ENCODE measurements at regions not wholly inside any gene's neighbourhood (a gene's known extent, or its start where the extent isn't known, plus 50 kb on each side); places are given as distances from the start of the nearest gene placed in this dataset.
"Not testable (repeated sequence)": the region's sequence is repeated elsewhere in the genome, so short reads cannot be mapped to it uniquely, and the experiment has no call there.

DNA sequence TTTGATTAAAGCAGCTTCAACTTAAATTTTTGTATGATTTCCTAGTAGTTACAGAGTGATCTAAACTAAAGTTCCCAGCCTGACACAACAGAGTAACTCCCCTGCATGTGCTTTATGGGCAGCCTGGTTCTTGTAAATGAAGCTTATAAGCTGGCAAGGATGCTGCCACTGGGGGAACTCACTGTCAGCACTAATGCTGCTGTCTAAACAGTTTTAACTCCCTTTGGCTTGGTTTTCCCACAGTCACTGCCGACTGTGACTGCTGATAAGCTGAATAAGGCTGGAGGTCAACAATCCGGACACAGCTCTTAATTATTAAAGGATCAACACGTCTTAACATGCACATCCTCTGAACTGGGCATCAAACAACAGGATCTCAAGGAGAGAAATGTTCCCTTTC is 130.1 kb downstream of the OTUD1 start:
- no peak overlapping the region for H3K4me3 ChIP-seq (ENCODE audit: low read depth, low read length)
- no peak for TF ChIP-seq CTCF (IDR thresholded peaks at IDR 0.05; ENCODE audit: low read depth, low read length, missing control alignments)
- no peak for DNase-seq (ENCODE audit: low read depth)
- in situ Hi-C loops (cut with HindIII; ENCODE audit: low sequenced_read_pairs): no loop called here

DNA sequence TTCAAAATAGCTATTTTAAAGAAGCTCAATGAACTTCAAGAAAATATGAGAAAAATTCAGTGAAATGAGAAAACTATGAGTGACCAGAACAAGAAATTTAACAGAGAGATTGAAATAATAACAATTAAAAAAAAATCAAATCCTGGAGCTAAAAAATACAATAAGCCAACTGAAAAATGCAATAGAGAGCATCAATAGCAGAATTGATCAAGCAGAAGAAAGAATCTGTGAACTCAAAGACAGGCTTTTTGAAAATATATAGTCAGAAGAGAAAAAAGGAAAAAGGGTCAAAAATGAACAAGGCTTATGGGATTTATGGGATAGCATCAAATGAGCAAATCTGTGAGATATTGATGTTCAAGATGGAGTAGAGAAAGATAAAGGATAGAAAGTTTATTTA is 133.0 kb downstream of the OTUD1 start:
- in situ Hi-C loops (cut with HindIII; ENCODE audit: low sequenced_read_pairs): no loop called here
- no peak for DNase-seq (ENCODE audit: low read depth)
- H3K4me3 ChIP-seq (ENCODE audit: low read depth, low read length): no peak overlapping the region
- TF ChIP-seq CTCF (IDR thresholded peaks at IDR 0.05; ENCODE audit: low read depth, low read length, missing control alignments): no peak

- no peak for DNase-seq (ENCODE audit: low read depth)
- H3K4me3 ChIP-seq (ENCODE audit: low read depth, low read length): no peak overlapping the region
- TF ChIP-seq CTCF (IDR thresholded peaks at IDR 0.05; ENCODE audit: low read depth, low read length, missing control alignments): no peak
- in situ Hi-C loops (cut with HindIII; ENCODE audit: low sequenced_read_pairs): no loop called here
These were observed 143.1 kb downstream of the OTUD1 start for GRCh38 chr10:23581906-23582450.

- no peak for DNase-seq (ENCODE audit: low read depth)
- no peak overlapping the region for H3K4me3 ChIP-seq (ENCODE audit: low read depth, low read length)
- in situ Hi-C loops (cut with HindIII; ENCODE audit: low sequenced_read_pairs): no loop called here
- TF ChIP-seq CTCF (IDR thresholded peaks at IDR 0.05; ENCODE audit: low read depth, low read length, missing control alignments): no peak
These were observed 145.5 kb downstream of the OTUD1 start for GRCh38 chr10:23584396-23584795.

GRCh38 chr10:23585186-23585585 is 146.3 kb downstream of the OTUD1 start:
- no peak for DNase-seq (ENCODE audit: low read depth)
- no peak for TF ChIP-seq CTCF (IDR thresholded peaks at IDR 0.05; ENCODE audit: low read depth, low read length, missing control alignments)
- H3K4me3 ChIP-seq (ENCODE audit: low read depth, low read length): no peak overlapping the region
- in situ Hi-C loops (cut with HindIII; ENCODE audit: low sequenced_read_pairs): no loop called here

DNA sequence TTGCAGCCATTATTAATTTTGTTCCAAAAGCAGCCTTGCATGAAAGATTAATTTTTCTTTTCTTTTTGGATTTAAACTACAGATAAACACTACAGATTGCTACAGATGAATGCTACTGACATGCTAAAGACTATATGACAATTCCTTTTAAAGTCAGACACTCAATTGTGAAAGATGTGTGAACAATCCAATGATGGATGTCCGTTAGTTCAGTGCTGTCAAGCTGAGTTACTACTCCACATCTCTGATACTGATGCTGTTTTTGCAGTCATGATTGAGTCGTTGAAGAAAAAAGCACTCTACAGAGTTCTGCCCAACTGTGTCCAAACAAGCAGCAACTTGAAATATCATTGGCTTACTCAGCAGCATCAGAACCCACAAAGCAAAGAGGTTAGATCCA is 146.8 kb downstream of the OTUD1 start:
- no peak overlapping the region for H3K4me3 ChIP-seq (ENCODE audit: low read depth, low read length)
- in situ Hi-C loops (cut with HindIII; ENCODE audit: low sequenced_read_pairs): no loop called here
- TF ChIP-seq CTCF (IDR thresholded peaks at IDR 0.05; ENCODE audit: low read depth, low read length, missing control alignments): no peak
- DNase-seq (ENCODE audit: low read depth): no peak

DNA sequence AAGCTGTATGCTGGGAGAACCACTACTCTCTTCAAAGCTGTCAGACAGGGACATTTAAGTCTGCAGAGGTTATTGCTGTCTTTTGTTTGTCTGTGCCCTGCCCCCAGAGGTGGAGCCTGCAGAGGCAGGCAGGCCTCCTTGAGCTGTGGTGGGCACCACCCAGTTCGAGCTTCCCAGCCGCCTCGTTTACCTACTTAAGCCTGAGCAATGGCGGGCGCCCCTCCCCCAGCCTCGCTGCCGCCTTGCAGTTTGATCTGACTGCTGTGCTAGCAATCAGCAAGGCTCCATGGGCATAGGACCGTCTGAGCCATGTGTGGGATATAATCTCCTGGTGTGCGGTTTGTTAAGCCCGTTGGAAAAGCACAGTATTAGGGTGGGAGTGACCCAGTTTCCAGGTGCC is 156.4 kb downstream of the OTUD1 start:
- in situ Hi-C loops (cut with HindIII; ENCODE audit: low sequenced_read_pairs); DNase-seq (ENCODE audit: low read depth); H3K4me3 ChIP-seq (ENCODE audit: low read depth, low read length): not testable (repeated sequence)
